GM21717 (cell line): ENCODE measurements at regions not wholly inside any gene's neighbourhood (a gene's known extent, or its start where the extent isn't known, plus 50 kb on each side); places are given as distances from the start of the nearest gene placed in this dataset.

Experiments
- ATAC-seq: cut with Tn5 transposase; IDR thresholded peaks from one replicate; pipeline ENCODE4 v1.9.1; 2021; ENCODE audit warnings: mild to moderate bottlenecking, moderate library complexity; ENCODE audit not compliant: unreplicated experiment

GRCh38 chr3:66797889-66798560 lies 200.1 kb upstream of the KBTBD8 start:
- ATAC-seq = no peak

GRCh38 chr3:66800941-66801545 lies 197.1 kb upstream of the KBTBD8 start:
- no peak for ATAC-seq

- ATAC-seq = no peak
These were observed 194.9 kb upstream of the KBTBD8 start for GRCh38 chr3:66803206-66803605.

GRCh38 chr3:66803721-66804695 lies 194.1 kb upstream of the KBTBD8 start:
- no peak for ATAC-seq

- no peak for ATAC-seq
These were observed 189.1 kb upstream of the KBTBD8 start for GRCh38 chr3:66808891-66809594.

GRCh38 chr3:66809595-66809958 lies 188.5 kb upstream of the KBTBD8 start:
- ATAC-seq = no peak

GRCh38 chr3:66812136-66812535 lies 186.0 kb upstream of the KBTBD8 start:
- ATAC-seq = no peak

- ATAC-seq = no peak
These were observed 185.4 kb upstream of the KBTBD8 start for GRCh38 chr3:66812741-66813140.

GRCh38 chr3:66816090-66816761 lies 181.9 kb upstream of the KBTBD8 start:
- peak; percentile 66 for ATAC-seq

GRCh38 chr3:66817951-66818557 lies 180.1 kb upstream of the KBTBD8 start:
- no peak for ATAC-seq

- ATAC-seq = no peak
These were observed 178.1 kb upstream of the KBTBD8 start for GRCh38 chr3:66819993-66820501.

- ATAC-seq = peak; percentile 89
These were observed 175.7 kb upstream of the KBTBD8 start for GRCh38 chr3:66822186-66823008.

- no peak for ATAC-seq
These were observed 175.1 kb upstream of the KBTBD8 start for GRCh38 chr3:66823009-66823397.

- ATAC-seq = no peak
These were observed 174.6 kb upstream of the KBTBD8 start for GRCh38 chr3:66823532-66823931.

GRCh38 chr3:66825375-66825774 lies 172.7 kb upstream of the KBTBD8 start:
- no peak for ATAC-seq

- no peak for ATAC-seq
These were observed 170.4 kb upstream of the KBTBD8 start for GRCh38 chr3:66827726-66828125.

GRCh38 chr3:66828303-66828702 lies 169.8 kb upstream of the KBTBD8 start:
- no peak for ATAC-seq

- no peak for ATAC-seq
These were observed 167.8 kb upstream of the KBTBD8 start for GRCh38 chr3:66830301-66830700.

- no peak for ATAC-seq
These were observed 166.2 kb upstream of the KBTBD8 start for GRCh38 chr3:66831931-66832330.
